ENCODE measurements at regions not wholly inside any gene's neighbourhood (a gene's known extent, or its start where the extent isn't known, plus 50 kb on each side); places are given as distances from the start of the nearest gene placed in this dataset.
"Not testable (repeated sequence)": the region's sequence is repeated elsewhere in the genome, so short reads cannot be mapped to it uniquely, and the experiment has no call there.

DNA sequence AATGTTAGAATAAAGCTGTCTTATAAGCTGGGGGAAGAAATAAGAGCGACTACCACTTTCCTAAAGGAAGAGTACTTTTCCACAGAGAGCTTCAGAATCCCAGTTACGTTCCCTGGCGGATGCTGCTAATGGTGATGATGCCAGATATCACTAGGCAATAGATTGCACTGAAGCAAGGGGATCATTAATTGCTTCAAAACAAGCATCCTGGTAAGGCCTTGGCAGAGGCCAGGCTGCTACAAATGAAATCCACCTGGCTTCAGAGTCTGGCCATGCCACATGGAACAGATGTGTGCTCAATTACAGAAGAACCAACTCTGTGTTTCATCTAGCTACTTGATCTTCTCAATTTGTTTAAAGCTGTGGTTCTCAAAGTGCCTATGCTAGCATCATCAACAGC lies 129.2 kb upstream of the IL12A start:
- no peak for DNase-seq

DNA sequence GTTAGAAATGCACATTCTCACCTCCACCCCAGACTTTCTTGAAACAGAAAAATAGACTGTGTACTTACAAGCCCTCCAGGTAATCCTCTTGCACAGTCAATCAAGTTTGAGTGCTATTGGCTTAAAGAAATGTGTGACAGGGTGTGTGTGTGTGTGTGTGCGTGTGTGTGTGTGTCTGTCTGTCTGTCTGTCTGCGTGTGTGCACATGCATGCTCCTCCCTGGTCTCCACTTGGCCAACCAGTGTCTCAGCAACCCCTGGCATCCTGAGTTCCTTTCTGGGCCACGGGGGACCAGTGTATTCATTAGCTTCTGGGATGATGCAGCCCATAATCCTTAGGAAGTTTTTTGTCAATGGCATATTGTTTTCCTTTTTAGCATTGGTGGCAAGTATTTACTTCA lies 128.8 kb upstream of the IL12A start:
- no peak for DNase-seq

DNA sequence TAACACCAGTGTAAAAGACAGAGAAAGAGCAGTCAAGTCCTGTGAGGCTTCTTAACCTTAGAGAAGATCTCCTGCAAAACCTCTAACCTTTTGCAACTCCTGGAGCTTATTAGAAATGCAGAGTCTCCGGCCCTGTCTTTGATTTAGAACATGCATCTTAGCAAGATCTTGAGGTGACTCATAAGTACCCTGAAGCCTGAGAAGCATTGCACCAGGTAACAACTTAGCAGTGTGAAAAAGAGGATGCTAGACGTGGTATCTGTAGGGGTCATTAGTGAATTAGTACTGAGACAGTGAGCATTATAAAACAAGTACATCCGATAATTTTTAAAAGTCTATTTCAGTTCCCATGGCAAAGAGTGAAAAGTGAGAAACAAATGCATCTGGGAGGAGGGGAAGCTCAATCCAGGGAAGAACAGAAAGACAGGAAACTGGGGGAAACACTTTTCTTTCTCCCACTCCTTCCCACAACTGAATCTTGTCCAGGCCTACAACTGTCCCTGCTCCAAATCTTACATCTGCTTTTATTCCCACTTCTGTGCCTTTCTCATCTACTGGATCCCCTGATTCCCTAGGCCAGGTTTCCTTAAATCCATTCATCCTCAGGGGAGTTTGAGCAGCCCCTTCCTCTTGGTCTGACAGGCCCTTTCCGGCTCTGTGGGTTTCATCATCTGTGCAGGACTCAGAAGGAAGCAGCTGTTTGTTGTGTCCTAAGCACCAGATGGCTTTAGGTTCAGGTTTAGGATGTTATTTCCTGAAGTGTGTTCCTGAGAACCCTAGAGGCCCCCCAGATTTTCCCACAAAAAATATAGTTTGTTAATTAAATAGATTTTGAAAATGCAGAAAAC lies 128.1 kb upstream of the IL12A start:
- DNase-seq: peak; percentile 65

DNA sequence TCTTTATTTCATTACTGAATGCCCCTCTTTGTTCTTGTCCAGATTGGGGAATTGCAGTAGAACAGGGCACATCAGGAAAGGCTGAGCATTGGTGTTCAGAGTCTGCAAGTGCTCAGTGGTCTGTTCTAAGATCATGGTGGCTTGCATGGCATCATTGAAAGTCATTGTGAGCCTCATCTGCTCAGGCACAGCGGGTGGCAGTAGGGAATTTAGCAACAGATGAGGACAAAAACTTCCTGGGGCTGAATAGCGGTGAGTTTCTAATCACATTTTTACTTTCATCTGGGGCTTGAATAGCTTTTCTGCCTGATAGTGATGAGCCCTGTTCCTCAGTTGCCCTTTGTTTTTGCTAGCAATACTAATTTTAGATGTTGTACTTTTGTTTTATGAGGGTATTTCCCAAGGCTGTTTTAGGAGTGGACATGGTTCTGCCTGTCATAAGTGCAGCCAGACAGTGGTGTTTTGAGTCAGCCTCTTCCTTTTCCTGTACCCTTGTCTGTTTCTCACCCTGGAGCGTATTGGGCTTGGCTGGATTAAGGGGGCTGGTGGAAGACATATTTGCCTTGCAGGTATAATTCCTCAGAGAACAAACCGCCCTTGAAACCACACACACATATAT lies 127.2 kb upstream of the IL12A start:
- no peak for DNase-seq

DNA sequence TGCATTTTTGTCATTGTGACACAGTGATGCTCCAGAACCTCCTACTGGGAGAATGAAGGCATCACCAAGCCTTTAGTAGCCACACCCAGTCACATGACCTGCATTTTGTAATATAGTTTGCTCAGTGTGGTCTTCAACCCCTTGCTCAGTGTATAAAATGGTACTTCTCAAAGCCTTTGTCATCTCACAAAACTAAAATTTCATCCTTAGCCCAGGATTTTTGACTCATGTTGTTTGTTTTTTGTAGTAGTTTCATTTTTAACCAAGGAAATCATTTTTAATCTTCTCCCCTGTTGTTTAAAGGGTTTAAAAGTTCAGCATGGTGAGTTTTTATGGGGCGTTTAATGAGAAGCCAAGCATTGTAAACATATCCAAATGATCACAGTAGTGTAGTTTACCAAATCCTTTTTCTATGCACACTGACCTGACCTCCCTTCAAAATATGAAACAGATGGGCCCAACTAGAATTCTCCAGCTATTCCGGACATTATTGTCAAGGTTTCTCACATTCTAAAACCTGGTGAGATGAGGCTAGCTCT lies 123.5 kb upstream of the IL12A start:
- DNase-seq: no peak

DNA sequence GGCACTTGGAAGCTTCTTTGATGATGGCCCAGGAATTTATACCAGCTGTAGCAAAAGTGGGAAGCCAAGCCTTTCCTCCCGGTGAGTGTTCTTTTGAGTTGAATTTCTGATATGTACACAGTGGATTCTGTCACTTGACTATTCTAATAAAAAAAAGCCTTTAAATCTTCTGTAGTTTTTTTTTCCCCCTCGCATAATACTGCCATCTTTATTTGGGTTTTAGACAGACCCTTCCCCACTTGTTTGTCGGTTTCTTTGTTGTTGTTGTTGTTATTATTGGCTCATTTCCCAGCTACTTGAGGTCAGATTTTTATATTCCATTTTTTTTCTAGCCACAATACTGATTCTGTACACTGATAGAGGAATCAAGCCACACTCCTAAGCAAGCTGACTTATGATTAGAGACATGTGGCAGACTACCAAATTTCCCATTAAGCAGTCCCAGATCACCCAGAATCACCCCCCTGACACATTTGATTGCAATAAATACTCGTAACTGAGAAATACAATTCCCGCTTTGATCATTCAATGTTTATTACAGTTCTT lies 122.4 kb upstream of the IL12A start:
- no peak for DNase-seq

DNA sequence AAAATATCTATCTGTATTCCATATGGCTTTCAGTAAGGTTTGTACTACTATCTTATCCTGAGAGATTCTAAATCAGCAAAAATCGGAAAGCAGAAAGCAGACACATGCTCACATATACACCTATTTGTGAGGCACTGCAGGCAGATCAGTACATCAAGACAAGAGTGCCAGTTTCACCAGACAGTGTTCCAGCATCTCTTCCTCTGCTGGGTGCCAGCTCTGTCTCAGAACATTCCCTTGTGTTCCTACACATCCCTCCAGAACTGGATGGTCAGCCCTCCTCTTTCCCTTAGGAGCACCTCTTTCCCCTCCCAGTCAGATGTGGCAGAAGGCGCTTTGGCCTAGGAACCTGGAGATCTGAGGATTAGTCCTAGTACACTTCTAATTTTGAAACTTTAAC lies 121.3 kb upstream of the IL12A start:
- no peak for DNase-seq

DNA sequence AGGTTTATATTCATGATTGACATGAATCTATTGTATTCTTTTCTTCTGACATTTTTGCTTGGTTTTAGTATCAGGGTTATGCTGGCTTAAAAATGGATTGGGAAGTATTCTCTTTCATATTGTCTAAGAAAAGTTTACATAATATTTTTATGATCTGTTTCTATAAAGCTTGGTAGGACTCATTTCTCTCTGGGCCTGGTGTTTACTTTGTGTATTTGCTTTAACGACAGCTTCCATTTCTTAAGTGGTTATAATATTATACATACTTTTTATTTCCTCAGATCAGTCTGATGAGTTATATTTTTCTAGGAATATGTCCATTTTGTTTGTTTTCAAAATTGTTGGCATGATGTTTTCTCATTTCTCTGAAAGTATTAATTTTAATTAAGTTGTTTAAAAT lies 117.9 kb upstream of the IL12A start:
- no peak for DNase-seq

DNA sequence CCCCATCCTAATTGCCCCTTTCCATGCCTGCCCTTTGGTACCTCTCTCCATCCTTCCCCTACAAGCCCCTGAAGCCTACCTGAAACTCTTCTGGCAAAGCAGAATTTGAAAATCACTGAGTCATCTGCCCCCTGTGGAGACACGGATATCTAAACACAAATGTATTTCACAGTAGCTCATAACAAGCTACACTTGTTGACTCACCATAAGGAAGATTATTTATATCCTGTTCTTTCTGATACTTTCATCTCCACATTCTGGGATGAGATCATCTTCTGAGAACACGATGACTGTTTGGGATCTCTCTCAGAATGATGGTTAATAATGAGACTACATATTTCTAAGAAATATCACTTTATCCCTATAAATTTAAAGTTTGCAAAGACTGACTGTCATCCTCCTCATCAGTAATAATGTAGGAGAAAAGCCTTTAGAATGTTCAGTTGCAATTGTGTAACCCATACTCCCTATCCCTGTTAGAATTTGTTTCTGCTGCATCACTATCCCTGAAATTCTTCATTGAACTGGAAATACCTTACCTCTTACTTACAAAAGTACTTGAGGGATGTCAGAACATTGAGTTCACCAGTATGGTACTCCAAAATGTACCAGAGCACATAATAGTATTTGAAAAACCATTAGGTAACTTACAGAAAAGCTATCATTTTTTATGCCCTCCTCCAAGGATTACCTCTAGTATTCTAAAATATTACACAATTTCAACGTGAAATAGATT lies 116.1 kb upstream of the IL12A start:
- no peak for DNase-seq

DNA sequence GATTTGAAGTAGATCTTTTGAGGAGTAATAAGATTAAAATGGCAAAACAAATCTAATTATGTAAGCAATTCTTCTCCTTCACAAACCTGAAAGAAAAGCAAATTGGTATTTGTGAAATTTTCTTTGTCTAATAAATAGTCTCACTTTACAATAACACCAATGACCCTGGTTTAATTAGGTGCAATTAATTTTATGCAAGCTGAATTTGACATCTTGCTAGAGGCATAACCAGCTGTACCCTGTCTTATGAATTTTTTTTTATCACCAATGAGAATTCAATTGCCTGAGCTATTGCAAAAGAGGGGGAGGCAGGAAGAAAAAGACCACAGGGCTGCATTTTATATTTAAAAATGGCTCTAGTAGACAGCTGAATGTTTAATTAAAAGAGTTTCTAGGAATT lies 113.5 kb upstream of the IL12A start:
- DNase-seq: no peak

DNA sequence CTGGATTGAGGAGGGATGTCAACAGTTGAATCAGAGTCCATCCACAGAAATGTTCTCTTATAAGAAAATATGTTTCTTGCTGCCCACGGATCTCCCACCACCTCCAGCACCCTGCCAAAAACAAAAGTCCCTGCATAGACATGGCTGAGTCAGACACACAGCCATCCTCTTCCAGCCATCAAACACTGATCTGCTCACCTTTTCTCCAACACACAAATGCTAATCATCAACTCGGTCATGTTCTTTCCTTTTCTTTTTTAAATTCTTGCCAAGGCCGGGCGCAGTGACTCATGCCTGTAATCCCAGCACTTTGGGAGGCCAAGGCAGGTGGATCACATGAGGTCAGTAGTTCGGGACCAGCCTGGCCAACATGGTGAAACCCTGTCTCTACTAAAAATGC lies 110.7 kb upstream of the IL12A start:
- no peak for DNase-seq

DNA sequence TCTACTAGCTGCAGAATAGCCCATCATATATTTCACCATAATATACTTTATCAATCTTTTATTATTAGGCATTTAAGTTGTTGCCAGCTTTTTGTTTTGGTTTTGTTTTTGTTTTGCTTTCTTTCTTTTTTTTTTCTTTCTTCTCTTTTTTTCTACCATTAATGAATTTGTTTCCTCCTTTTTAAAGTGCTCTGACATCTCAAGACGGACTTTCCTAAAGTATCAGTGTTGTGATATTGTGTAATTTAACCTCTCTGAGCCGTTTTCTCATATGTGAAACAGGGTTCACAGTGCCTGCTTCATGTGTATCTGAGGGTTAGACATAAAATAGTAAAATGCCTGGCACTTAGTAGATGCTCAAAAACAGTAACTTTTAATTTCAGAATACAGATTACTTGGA lies 109.5 kb upstream of the IL12A start:
- no peak for DNase-seq

DNA sequence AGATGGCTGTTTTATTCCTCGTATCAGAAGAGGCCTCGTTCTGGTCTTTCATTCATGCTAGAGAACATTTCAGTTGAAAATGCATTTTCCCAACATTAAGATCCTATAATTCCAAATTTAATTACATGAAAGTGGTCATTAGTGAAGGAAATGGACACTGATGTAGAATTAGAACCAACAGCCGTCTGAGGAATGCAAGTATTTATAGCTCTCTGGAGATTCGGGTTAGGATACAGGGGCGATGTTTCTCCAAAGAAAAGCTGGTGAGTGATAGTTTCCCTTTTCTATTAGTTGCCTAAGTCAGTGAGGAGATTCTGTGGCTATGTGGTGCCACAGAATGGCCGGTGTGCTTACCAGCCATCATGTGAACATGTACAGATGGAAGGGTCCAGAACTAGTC lies 109.0 kb upstream of the IL12A start:
- DNase-seq: no peak

DNA sequence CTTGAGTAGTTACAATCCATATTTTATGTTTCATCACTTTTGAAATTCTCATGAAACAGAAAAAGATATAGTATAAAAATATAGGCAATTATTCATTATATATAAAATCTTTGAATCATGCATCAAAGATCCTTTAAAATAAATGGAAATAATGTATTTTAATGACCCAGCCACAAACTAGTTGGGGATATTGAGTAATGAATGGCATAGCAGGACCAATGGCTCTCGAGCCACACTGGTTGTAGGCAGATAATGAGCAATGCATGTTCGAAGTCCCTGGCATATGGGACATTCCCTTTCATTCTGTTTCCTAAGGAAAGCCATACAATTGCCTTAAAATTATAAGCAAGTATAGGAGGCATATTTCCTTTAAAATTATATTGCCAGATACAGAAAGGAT lies 107.4 kb upstream of the IL12A start:
- no peak for DNase-seq

DNA sequence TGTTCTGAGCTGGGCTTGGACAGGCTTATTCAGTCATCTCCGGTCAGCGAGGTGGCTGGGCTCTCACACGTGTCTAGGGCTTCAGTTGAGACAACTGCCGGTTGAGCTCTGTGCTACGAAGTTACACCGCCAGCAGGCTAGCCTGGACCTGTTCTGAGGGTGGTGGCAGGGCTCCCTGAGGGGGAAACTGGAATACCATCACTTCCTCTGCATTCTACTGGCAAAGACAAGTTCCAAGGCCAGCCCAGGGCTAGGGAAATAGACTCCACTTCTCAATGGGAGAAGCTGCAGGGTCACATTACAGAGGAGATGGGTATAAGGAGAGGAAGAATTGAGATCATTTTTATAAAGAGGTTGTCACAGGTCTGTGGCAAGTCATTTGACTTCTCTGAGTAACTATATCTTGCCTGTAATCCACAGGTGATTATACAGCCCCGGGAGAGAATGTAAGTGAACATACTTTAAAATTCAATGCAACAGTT lies 106.8 kb upstream of the IL12A start:
- no peak for DNase-seq

DNA sequence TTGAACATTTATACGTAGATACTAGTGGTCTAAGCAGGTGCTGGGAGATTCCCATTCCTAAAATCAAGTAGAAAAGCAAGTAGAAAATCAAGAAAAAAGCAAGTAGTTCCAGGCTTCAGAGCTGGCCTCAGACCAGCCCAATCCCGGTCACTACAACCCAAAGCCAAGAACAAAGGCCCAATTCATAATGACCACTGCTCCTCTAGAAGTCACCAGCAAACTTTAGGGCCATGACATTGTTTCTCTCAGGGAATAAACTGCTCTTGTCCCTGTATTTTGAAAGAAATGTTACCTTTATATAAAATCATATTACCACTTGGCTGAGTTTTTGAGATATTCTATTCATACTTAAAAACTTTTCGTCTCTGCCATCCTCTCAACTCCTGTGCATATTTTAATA lies 106.3 kb upstream of the IL12A start:
- DNase-seq: no peak

DNA sequence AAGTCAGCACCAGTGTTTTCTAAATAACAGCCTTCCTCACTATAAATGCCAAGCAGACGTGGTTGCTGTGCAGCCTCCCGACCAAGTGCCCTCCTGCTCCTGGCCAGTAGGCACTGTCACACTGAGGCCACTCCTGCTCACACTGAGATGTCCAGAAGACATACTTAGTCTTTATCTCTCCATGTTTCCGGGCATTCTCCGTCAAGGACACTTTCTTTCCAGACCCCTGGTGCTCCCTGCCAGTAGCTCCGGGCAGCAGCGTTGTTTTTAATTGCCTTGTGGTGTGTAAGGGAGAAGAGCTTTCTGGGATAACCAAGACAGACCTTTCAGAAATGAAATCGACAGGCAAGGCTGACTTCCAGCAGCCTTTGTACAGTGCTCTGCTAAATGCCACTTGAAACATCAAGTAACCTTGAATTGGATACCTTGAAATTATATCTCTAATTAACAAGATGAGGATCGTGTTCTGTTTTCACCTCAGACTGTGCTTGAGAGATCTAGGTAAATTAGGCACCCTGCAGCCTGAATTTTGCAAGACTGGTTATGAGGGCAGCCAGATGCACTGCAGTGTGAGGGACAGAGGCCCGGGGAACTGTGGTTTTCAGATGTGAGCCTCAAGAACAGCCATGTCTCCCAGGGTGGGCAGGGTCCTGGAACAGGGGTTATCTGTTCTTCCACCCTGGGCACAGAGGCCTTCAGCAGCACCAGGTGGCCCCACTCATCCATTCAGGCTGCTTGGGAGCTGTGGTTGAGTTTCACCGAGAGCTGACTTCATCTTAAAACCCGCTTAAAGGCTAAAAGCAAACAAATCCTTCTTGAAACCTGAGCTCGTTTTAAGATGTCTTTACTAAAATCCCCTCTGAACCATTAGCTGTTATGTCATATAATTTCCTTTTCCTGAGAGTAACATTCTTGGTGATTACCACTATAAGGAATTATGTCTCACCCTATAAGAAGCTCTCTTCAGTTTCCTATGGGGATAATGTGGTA lies 105.5 kb upstream of the IL12A start:
- DNase-seq: peak; percentile 57

DNA sequence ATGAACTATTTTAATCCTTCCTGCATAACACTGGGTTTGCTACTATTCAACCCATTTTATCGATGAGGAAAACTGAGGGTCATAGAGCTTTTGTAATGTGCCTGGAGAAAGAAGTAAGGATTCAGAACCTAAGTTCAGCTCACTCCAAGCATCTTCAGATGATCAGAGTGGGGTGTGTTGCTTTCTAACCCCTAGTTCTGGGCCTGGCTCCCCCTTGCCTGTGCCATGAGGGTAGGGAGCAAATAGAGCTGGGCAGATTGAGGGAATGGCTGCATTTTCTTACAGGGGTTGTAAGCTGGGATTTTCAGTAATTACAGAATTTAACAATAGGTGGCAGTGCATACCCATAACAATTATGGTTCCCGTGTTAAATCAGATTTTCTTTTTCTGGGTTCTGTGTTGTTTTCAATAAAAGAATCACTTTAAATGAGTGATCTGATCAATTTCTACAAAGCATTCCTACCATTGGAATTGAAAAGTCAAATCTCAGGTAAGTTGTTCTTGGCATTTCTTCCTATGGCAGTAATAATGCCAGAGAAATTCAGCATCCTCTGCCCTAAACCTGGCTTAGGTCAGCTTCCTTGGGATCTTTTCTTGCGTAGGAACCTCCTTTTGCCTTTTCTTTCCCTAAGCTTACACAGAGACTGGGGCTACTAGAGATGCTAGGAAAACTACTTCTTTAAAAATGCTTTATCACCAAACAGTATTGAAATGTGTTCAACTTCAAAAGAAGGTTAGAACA lies 103.8 kb upstream of the IL12A start:
- peak; percentile 79 for DNase-seq

DNA sequence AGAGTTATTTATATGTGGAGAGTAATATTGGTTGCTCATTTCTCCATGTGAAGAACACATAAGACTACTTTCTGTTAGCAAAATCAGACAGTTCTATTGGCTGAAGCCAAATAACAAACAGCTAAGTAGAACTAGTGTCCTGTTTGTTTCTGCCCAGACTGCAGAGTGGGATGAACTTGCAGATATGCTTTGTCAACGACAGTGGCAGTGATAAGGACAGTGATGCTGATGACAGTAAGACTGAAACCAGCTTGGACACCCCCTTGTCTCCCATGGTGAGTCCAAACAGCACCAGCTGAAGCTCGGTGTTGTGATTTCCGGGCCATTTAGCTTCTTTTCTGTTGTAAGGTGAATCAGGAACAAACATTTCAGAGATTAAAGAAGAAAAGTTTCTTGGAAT lies 102.6 kb upstream of the IL12A start:
- no peak for DNase-seq

DNA sequence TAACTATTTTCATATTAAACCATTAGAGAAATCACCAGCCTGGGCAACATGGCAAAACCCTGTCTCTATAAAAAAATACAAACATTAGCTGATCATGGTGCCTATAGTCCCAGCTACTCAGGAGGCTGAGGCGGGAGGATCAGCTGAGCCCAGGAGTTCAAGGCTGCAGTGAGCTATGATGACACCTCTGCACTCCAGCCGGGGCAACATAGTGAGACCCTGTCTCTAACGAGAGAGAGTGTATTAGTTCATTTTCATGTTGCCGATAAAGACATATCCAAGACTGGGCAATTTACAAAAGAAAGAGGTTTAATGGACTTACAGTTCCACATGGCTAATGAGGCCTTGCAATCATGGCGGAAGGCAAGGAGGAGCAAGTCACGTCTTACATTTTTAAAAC lies 102.1 kb upstream of the IL12A start:
- not testable (repeated sequence) for DNase-seq

DNA sequence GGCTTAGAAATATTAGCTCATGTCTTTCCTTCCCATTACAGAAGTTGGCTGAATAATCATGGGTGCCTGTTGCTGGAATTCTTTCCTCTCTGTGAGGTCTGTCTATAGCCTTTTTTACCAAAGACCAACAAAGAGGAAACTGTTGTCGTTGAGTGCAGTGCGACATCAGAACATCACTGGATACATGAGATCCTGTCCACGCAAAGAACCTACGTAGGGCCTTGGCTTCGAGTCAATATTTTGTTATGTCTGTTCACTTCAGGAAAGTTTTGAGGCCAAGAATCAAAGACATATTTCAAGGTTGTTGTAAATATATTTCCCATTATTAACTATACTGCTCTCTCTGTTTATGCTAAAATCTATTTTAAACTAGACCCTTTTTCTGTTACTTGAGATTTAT lies 101.5 kb upstream of the IL12A start:
- no peak for DNase-seq

Data from eye (tissue), 1 donor.